DMS153 (cell line): ENCODE measurements at regions not wholly inside any gene's neighbourhood (a gene's known extent, or its start where the extent isn't known, plus 50 kb on each side); places are given as distances from the start of the nearest gene placed in this dataset.
A peak's percentile ranks its signal among the peaks of the same experiment; 100 is the strongest.

ENCODE experiments used
- DNase-seq: peaks from one replicate; lab custom pipeline; 2025; lab: John Stamatoyannopoulos, UW

- DNase-seq = no peak
These were observed 106.9 kb downstream of the TBC1D30 start for GRCh38 chr12:64931321-64931720.

- no peak for DNase-seq
These were observed 107.5 kb downstream of the TBC1D30 start for GRCh38 chr12:64931981-64932380.

GRCh38 chr12:64933791-64934190, 109.3 kb downstream of the TBC1D30 start:
- DNase-seq = no peak

- DNase-seq = no peak
These were observed 113.0 kb downstream of the TBC1D30 start for GRCh38 chr12:64937452-64937851.

GRCh38 chr12:64938179-64938578, 113.7 kb downstream of the TBC1D30 start:
- DNase-seq = no peak

GRCh38 chr12:64943686-64944085, 119.2 kb downstream of the TBC1D30 start:
- DNase-seq = no peak

GRCh38 chr12:64944966-64945365, 120.5 kb downstream of the TBC1D30 start:
- no peak for DNase-seq

- peak; percentile 96 for DNase-seq
These were observed 121.8 kb downstream of the TBC1D30 start for GRCh38 chr12:64946132-64946829.

GRCh38 chr12:64950711-64951298, 126.4 kb downstream of the TBC1D30 start:
- no peak for DNase-seq

- no peak for DNase-seq
These were observed 127.5 kb downstream of the TBC1D30 start for GRCh38 chr12:64951944-64952343.

- DNase-seq = no peak
These were observed 131.3 kb downstream of the TBC1D30 start for GRCh38 chr12:64955746-64956145.

- DNase-seq = no peak
These were observed 141.5 kb downstream of the TBC1D30 start for GRCh38 chr12:64965920-64966319.

- DNase-seq = no peak
These were observed 144.8 kb downstream of the TBC1D30 start for GRCh38 chr12:64968989-64969819.

- no peak for DNase-seq
These were observed 145.0 kb downstream of the WIF1 start for GRCh38 chr12:64976131-64976530.

GRCh38 chr12:64983771-64984278, 137.3 kb downstream of the WIF1 start:
- DNase-seq = no peak

- no peak for DNase-seq
These were observed 129.9 kb downstream of the WIF1 start for GRCh38 chr12:64991121-64991611.

- DNase-seq = no peak
These were observed 129.0 kb downstream of the WIF1 start for GRCh38 chr12:64992116-64992515.

GRCh38 chr12:64992641-64993040, 128.5 kb downstream of the WIF1 start:
- no peak for DNase-seq

- DNase-seq = no peak
These were observed 127.6 kb downstream of the WIF1 start for GRCh38 chr12:64993461-64993860.

GRCh38 chr12:64995816-64996215, 125.3 kb downstream of the WIF1 start:
- DNase-seq = no peak

- no peak for DNase-seq
These were observed 123.2 kb downstream of the WIF1 start for GRCh38 chr12:64997858-64998257.

GRCh38 chr12:64998371-64999147, 122.5 kb downstream of the WIF1 start:
- no peak for DNase-seq
